Type B pancreatic cell (in vitro differentiated cells): ENCODE measurements at regions not wholly inside any gene's neighbourhood (a gene's known extent, or its start where the extent isn't known, plus 50 kb on each side); places are given as distances from the start of the nearest gene placed in this dataset.
"Not testable (repeated sequence)": the region's sequence is repeated elsewhere in the genome, so short reads cannot be mapped to it uniquely, and the experiment has no call there.

Source experiments
- DNase-seq: peaks from one replicate; pipeline ENCODE4 v3.0.0; 2021; ENCODE audit warnings: mixed read lengths; ENCODE audit not compliant: unreplicated experiment; ENCODE audit errors: extremely low spot score
- H3K27ac Mint-ChIP-seq: 2 replicates; pipeline ENCODE4 v1.8.0; 2021; ENCODE audit warnings: mild to moderate bottlenecking, mixed read lengths
- H3K27me3 Mint-ChIP-seq: 2 replicates; pipeline ENCODE4 v1.8.0; 2021; ENCODE audit warnings: mixed read lengths
- H3K36me3 Mint-ChIP-seq: 2 replicates; pipeline ENCODE4 v1.8.0; 2021; ENCODE audit warnings: mixed read lengths
- H3K4me1 Mint-ChIP-seq: one replicate; pipeline ENCODE4 v1.8.0; 2021; ENCODE audit warnings: mixed read lengths; ENCODE audit not compliant: unreplicated experiment
- H3K4me3 Mint-ChIP-seq: 2 replicates; pipeline ENCODE4 v1.8.0; 2021; ENCODE audit warnings: mild to moderate bottlenecking, mixed read lengths
- H3K9me3 Mint-ChIP-seq: 2 replicates; pipeline ENCODE4 v1.8.0; 2021; ENCODE audit warnings: mixed read lengths
- CTCF ChIP-seq: fragments of 200-600 bp; sonication (generic); conservative IDR thresholded peaks from 2 replicates; pipeline ENCODE4 v1.5.0; 2021; ENCODE audit warnings: antibody characterized with exemption, mild to moderate bottlenecking

- Mint-ChIP-seq H3K36me3 (no peaks in the 10 kb centered on the region), H3K9me3 (peaks cover 6% of the 10 kb centered on the region), H3K27me3 (no peaks in the 10 kb centered on the region), H3K27ac (no peak overlapping the region), H3K4me1 (no peaks in the 10 kb centered on the region), H3K4me3 (no peak overlapping the region)
- DNase-seq: no peak
- TF ChIP-seq CTCF: no peak
Measured at GRCh38 chr2:145887915-145888314, 1368.0 kb upstream of the ZEB2 start.

- H3K4me1 Mint-ChIP-seq, H3K9me3 Mint-ChIP-seq, H3K27ac Mint-ChIP-seq, DNase-seq, H3K4me3 Mint-ChIP-seq, H3K36me3 Mint-ChIP-seq, H3K27me3 Mint-ChIP-seq: not testable (repeated sequence)
Measured at GRCh38 chr2:145880997-145881396, 1361.1 kb upstream of the ZEB2 start.

- Mint-ChIP-seq H3K36me3 (no peaks in the 10 kb centered on the region), H3K9me3 (peaks cover 6% of the 10 kb centered on the region), H3K27me3 (no peaks in the 10 kb centered on the region), H3K4me1 (no peaks in the 10 kb centered on the region), H3K4me3 (no peak overlapping the region), H3K27ac (no peak overlapping the region)
- TF ChIP-seq CTCF: no peak
- no peak for DNase-seq
Measured at GRCh38 chr2:145875016-145875415, 1355.1 kb upstream of the ZEB2 start.

GRCh38 chr2:145874466-145874865 is 1354.5 kb upstream of the ZEB2 start:
- H3K4me3 Mint-ChIP-seq: no peak overlapping the region
- no peak overlapping the region for H3K27ac Mint-ChIP-seq
- no peaks in the 10 kb centered on the region for H3K27me3 Mint-ChIP-seq
- H3K4me1 Mint-ChIP-seq: no peaks in the 10 kb centered on the region
- no peak for TF ChIP-seq CTCF
- no peak for DNase-seq
- no peaks in the 10 kb centered on the region for H3K36me3 Mint-ChIP-seq
- peaks cover 6% of the 10 kb centered on the region for H3K9me3 Mint-ChIP-seq

GRCh38 chr2:145864501-145864900 is 1344.6 kb upstream of the ZEB2 start:
- Mint-ChIP-seq H3K4me3 (no peak overlapping the region), H3K36me3 (no peaks in the 10 kb centered on the region), H3K27ac (no peak overlapping the region), H3K27me3 (no peaks in the 10 kb centered on the region), H3K9me3 (no peaks in the 10 kb centered on the region), H3K4me1 (peaks cover 8% of the 10 kb centered on the region)
- no peak for TF ChIP-seq CTCF
- no peak for DNase-seq

- Mint-ChIP-seq H3K4me3 (no peak overlapping the region), H3K27me3 (no peaks in the 10 kb centered on the region), H3K27ac (no peak overlapping the region), H3K9me3 (no peaks in the 10 kb centered on the region), H3K36me3 (no peaks in the 10 kb centered on the region), H3K4me1 (peaks cover 8% of the 10 kb centered on the region)
- no peak for DNase-seq
- TF ChIP-seq CTCF: no peak
Measured at GRCh38 chr2:145861940-145862339, 1342.0 kb upstream of the ZEB2 start.
